HG03064 (cell line): ENCODE measurements at regions not wholly inside any gene's neighbourhood (a gene's known extent, or its start where the extent isn't known, plus 50 kb on each side); places are given as distances from the start of the nearest gene placed in this dataset.

Experiments
- ATAC-seq: cut with Tn5 transposase; IDR thresholded peaks from one replicate; pipeline ENCODE4 v1.9.1; 2021; ENCODE audit warnings: low read depth; ENCODE audit not compliant: unreplicated experiment

GRCh38 chr15:62622775-62623174 lies 419.8 kb upstream of the TPM1 start:
- ATAC-seq = no peak

- no peak for ATAC-seq
These were observed 417.8 kb upstream of the TPM1 start for GRCh38 chr15:62624547-62625378.

GRCh38 chr15:62625429-62626033 lies 417.0 kb upstream of the TPM1 start:
- no peak for ATAC-seq

- ATAC-seq = no peak
These were observed 415.6 kb upstream of the TPM1 start for GRCh38 chr15:62626903-62627302.

GRCh38 chr15:62631076-62631724 lies 411.3 kb upstream of the TPM1 start:
- ATAC-seq = no peak

GRCh38 chr15:62636823-62637573 lies 405.5 kb upstream of the TPM1 start:
- no peak for ATAC-seq

GRCh38 chr15:62637574-62637897 lies 405.0 kb upstream of the TPM1 start:
- no peak for ATAC-seq

GRCh38 chr15:62637950-62638619 lies 404.5 kb upstream of the TPM1 start:
- ATAC-seq = no peak

- no peak for ATAC-seq
These were observed 403.1 kb upstream of the TPM1 start for GRCh38 chr15:62639432-62639831.

GRCh38 chr15:62639906-62640605 lies 402.5 kb upstream of the TPM1 start:
- ATAC-seq = no peak

GRCh38 chr15:62641825-62642224 lies 400.7 kb upstream of the TPM1 start:
- no peak for ATAC-seq

- ATAC-seq = no peak
These were observed 399.0 kb upstream of the TPM1 start for GRCh38 chr15:62643572-62643971.

GRCh38 chr15:62644216-62644888 lies 398.2 kb upstream of the TPM1 start:
- no peak for ATAC-seq

- no peak for ATAC-seq
These were observed 397.4 kb upstream of the TPM1 start for GRCh38 chr15:62644889-62645742.

- ATAC-seq = no peak
These were observed 395.2 kb upstream of the TPM1 start for GRCh38 chr15:62647202-62647842.

GRCh38 chr15:62647843-62648505 lies 394.6 kb upstream of the TPM1 start:
- ATAC-seq = no peak

GRCh38 chr15:62648954-62649353 lies 393.6 kb upstream of the TPM1 start:
- no peak for ATAC-seq
